ENCODE measurements at regions not wholly inside any gene's neighbourhood (a gene's known extent, or its start where the extent isn't known, plus 50 kb on each side); places are given as distances from the start of the nearest gene placed in this dataset.

DNA sequence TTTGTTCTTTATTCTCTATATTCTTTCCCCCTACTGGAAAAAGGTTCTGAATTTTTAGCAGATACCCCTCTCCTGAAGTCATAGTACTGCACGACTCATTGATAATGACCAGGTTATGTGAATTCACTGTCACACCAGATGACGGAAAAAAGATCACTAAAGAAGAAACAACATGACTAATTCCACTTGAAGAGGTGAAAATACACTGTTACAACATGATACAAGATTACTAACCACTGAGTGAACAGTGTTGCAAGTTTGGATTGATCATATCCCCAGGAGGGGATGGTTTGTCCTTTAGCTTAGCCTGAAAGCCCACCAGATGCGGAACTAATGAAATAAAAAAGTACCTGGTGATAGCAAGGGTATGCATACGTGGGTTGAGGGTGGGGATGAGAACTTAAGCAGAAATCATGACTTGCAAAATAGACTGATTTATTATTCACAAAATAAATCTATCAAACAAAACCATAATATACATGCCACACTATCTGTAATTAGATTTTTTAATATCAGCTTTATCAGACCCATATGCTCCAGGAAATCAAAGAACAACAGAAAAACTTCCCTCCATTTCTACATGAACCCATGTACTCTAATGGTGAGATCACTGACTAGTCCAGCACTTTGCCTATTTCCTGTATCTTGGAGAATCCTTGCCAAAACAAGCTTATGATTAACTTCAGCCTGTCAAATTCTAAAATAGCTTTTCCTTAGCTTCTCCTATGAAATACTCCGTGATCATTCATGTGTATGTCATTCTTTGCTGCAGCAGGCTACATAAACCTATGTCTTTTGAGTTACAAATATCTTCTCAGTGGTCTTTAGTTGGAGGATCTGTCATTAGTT lies 257.4 kb upstream of the AGA start:
- DNase-seq = no peak

DNA sequence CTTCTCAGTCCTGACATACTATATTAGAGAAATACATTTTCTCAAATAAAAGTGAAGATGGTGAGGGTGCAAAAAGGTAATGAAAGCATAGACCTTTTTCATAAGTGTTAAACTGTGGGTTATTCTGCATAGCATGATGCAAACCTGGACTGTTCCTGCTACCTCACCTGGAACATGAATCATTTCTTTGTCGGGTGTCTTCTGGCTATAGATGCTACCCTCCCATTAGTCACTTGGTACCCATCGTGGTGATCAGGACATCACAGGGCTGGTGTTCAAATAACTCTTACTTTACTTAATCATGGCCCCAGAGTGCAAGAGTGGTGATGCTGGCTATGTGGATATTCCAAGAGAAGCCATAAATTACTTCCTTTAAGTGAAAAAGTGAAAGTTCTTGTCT lies 264.7 kb upstream of the AGA start:
- no peak for DNase-seq

GRCh38 chr4:177713454-177713853 lies 271.2 kb upstream of the AGA start:
- DNase-seq = no peak

DNA sequence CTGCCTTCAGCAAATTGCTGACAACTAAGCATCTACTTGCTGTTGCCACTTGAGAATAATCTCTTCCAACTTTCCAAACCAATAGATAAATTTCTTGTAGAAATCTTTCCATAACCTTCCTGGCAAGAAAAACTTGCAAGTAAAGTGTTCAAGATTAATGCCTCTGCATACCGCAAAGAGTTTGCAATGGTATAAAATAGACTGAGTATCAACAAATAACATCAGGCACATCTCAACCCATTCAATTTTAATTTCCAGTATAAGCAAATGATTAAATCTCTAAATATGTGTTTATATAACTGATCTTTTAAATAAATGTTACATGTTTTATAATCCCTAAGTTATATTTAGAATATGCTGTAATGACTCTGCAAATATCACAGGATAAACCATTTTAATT lies 275.2 kb upstream of the AGA start:
- DNase-seq = no peak

GRCh38 chr4:177718514-177718913 lies 276.3 kb upstream of the AGA start:
- DNase-seq = no peak

- no peak for DNase-seq
Measured at GRCh38 chr4:177726111-177726510, 283.9 kb upstream of the AGA start.

- DNase-seq = no peak
Measured at GRCh38 chr4:177728361-177729152, 286.3 kb upstream of the AGA start.

GRCh38 chr4:177729681-177730080 lies 287.4 kb upstream of the AGA start:
- no peak for DNase-seq

- DNase-seq = no peak
Measured at GRCh38 chr4:177737387-177737940, 295.2 kb upstream of the AGA start.

DNA sequence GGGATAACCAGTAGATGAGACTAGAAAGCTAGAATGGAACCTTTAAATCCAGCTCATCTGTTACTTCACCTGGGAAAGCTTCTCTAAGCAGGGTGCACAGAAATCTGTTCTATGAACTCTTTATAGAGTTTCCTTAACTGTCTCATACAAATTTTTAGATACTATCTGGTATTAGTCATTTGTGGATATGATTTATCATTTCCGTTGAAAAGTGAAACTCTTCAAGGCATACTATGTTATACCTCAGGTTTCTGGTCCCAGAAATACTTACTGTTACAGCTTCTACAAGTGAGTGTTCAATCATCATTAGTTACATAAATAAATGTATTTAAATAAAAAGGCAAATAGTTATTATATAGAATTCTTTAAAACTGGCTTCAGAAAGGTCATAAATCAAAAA lies 298.3 kb upstream of the AGA start:
- no peak for DNase-seq

- DNase-seq = no peak
Measured at GRCh38 chr4:177759729-177760128, 317.5 kb upstream of the AGA start.

DNA sequence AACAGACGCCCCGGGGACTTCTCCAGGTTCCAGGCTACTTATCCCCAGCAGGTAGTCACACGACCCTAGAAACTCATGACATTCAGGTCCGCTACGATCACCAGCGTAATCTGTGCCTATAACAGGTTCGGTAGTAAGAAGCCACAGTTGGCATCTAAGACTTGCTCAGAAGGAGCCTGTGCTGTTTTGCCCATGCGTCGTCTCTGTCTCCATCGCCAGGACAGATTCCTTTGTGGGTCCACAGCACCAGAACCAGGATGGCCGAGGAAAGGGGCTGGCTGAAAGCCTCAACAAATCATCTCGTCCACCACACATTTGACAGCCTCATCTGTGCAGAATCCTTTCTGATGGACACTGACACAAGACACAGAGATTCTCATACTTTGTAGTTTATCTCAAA lies 319.5 kb upstream of the AGA start:
- DNase-seq = no peak

DNA sequence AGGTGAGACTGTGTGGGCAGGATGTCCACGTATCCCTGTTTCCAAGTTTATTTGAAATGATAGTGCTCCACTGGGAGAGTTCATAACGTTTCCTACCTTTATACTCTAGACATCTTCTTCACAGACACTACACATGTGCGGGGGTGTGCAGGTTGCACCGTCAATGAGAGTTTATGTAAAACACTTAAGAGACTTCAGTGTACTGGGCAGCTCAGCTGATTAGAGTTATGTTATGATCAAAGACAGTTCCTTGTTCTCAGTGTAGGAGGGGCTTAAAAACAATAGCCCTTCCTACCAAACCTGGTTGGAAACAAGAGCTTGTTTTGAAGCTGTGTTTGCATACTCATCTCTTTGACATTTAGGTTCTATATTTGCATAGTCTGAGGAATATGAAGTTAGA lies 326.9 kb upstream of the AGA start:
- DNase-seq = no peak

GRCh38 chr4:177770776-177771175 lies 328.5 kb upstream of the AGA start:
- no peak for DNase-seq

DNA sequence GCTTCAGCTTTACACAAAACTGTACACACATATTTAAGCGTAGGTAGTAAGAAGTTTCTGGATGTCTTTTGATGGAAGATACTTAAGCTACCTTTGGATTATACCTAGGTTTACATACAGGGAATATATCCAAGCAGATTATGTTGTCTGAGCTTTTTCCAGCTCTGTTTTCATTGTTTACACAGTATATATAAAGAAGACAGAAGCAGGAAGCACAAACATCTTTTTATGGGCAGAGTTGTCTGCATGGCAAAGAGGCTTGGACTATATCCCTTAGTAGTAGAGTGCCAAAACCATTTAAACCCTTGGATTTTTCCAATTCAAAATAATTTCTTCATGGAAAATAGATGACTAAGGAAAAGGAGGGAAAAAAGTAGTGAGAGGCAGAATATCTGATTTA lies 329.4 kb upstream of the AGA start:
- DNase-seq = no peak

DNA sequence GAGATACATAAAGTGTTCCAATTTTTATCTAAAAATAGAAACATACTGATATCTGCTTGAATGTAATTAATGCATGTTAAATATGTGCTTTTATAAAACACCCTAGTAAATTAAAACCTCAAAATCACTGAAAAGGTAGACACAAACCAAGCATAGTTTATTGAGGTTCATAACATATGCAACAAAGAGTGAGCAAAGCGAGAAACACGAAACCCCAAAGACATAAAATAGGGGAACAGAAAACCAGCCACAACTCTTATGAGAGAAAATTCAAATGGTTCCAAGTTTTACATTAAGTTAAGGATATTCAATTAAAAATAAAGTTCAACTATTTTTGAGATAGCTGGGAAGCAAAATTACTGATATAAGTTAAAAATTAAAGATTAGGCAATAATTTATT lies 336.4 kb upstream of the AGA start:
- DNase-seq = no peak

DNA sequence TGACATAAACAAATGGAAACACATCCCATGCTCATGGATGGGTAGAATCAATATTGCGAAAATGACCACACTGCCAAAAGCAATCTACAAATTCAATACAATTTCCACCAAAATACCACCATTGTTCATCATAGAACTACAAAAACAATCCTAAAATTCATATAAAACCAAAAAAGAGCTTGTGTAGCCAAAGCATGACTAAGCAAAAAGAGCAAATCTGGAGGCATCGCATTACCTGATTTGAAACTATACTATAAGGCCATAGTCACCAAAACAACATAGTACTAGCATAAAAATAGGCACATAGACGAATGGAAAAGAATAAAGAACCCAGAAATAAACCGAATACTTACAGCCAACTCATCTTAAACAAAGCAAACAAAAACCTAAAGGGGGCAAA lies 342.8 kb upstream of the AGA start:
- no peak for DNase-seq

- no peak for DNase-seq
Measured at GRCh38 chr4:177789610-177790009, 347.4 kb upstream of the AGA start.

GRCh38 chr4:177791188-177791587 lies 349.0 kb upstream of the AGA start:
- DNase-seq = no peak

DNA sequence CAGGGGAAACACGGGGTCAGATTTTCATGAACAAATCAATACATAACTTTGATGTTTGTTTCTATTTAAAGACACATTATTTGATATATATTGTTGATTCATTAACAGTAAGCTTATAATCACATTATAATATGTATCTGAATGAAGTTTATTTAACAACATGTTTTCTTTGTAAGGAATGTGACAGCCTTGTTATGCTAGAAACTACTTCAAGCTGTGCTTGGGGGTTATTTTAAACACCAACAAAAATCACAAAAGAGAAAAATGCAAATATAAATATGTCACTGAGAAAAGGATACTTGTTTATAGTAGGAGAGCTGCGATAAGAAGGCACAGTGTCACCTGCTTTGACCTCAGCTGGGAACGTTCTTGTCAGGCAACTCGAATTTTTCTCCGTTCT lies 354.6 kb upstream of the AGA start:
- DNase-seq = no peak

DNA sequence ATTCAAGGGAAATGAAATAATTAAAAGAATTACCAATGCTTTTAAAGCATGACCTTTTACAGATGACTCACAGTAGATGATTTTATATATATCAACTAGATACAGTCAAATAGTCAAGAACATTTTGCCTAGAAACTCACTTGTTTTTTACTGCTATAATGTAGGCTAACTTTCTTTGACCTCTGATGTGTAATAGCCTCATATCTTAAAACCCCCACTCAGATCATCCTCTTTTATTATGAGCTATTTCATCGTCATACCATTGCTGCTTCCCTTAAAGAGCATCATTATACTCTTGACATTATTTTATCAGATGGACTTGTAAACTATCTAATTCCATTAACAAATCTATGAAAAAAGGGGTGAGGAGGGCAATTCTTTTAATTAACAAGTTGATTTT lies 355.9 kb upstream of the AGA start:
- DNase-seq = no peak

DNA sequence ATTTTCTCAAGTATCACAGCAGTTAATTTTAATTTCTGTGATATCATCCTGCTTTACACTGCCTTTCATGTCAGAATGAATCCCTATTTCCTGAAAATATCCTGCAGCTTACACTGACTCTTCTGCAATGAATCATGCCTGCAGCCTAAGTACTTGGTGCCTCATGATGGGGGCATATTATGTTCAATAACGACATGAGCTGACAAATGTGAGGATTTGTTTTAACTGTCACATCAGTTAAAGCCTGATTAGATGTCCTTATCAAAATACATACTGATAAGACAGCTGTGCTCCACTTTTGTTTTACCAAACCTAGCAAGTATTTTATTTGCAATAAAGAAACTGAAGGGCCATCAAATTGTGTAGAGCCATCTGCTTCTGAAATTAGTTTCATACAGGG lies 359.9 kb upstream of the AGA start:
- no peak for DNase-seq

- no peak for DNase-seq
Measured at GRCh38 chr4:177802661-177803060, 360.4 kb upstream of the AGA start.

DNA sequence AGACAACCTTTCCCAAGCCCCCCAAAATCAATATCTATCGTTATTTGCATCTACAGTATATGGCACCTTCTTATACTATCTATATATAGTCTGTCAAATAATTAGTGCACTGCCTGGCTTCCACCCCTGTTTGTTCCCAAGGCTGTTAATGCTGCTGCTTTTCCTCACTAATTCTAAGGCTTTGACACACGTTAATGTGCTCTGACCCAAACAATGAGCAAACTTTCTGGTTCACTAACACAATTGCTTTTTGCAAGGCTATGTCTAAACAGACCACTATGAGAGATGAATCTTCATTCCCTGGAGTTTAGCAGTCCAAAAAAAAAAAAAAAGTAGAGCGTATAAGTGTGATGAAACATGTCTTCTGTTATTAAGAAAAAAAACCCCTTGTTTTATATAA lies 360.9 kb upstream of the AGA start:
- DNase-seq = no peak
